SK-N-SH treated with all-trans-retinoic acid at 6 μM for 48 hours (cell line): ENCODE measurements at regions not wholly inside any gene's neighbourhood (a gene's known extent, or its start where the extent isn't known, plus 50 kb on each side); places are given as distances from the start of the nearest gene placed in this dataset.
"Not testable (repeated sequence)": the region's sequence is repeated elsewhere in the genome, so short reads cannot be mapped to it uniquely, and the experiment has no call there.

Experiments
- ARNTL ChIP-seq: fragments of 450-650 bp; formaldehyde crosslinking; IDR thresholded peaks from 2 replicates; pipeline ENCODE4 v1.5.0; 2020; ENCODE audit warnings: low read depth, mild to moderate bottlenecking, moderate library complexity, borderline replicate concordance
- CSDC2 ChIP-seq: fragments of 250-450 bp; sonication (Bioruptor Pico); IDR thresholded peaks from 2 replicates; pipeline ENCODE4 v1.5.0; 2020; ENCODE audit warnings: mild to moderate bottlenecking, moderate library complexity
- OSR1 ChIP-seq: fragments of 250-450 bp; sonication (Bioruptor Pico); IDR thresholded peaks from 2 replicates; pipeline ENCODE4 v1.8.0; 2022; ENCODE audit warnings: moderate library complexity, mild to moderate bottlenecking, inconsistent platforms
- RARB ChIP-seq: fragments of 250-450 bp; sonication (Bioruptor Pico); IDR thresholded peaks from 2 replicates; pipeline ENCODE4 v1.8.0; 2021; ENCODE audit warnings: mild to moderate bottlenecking, moderate library complexity
- SNAI2 ChIP-seq: fragments of 250-450 bp; sonication (Bioruptor Pico); IDR thresholded peaks from 2 replicates; pipeline ENCODE4 v1.5.0; 2020; ENCODE audit warnings: mild to moderate bottlenecking, moderate library complexity
- TOX ChIP-seq: fragments of 250-450 bp; sonication (Bioruptor Pico); IDR thresholded peaks from 2 replicates; pipeline ENCODE4 v1.8.0; 2021; ENCODE audit warnings: mild to moderate bottlenecking, moderate library complexity, borderline replicate concordance
- ZC3H10 ChIP-seq: fragments of 250-450 bp; sonication (Bioruptor Pico); IDR thresholded peaks from 2 replicates; pipeline ENCODE4 v1.5.1; 2021; ENCODE audit warnings: mild to moderate bottlenecking, moderate library complexity
- ZFP30 ChIP-seq: fragments of 450-650 bp; formaldehyde crosslinking; IDR thresholded peaks from 2 replicates; pipeline ENCODE4 v1.5.0; 2022; ENCODE audit warnings: mild to moderate bottlenecking, moderate library complexity
- ZNF565 ChIP-seq: fragments of 450-650 bp; formaldehyde crosslinking; conservative IDR thresholded peaks from 2 replicates; pipeline ENCODE4 v1.5.0; 2020; ENCODE audit warnings: low read depth, mild to moderate bottlenecking, moderate library complexity
- ZNF70 ChIP-seq: fragments of 450-650 bp; formaldehyde crosslinking; IDR thresholded peaks from 2 replicates; pipeline ENCODE4 v1.5.0; 2020; ENCODE audit warnings: mild to moderate bottlenecking, moderate library complexity
- TF ChIP-seq, protein P1 (sequence below): fragments of 250-450 bp; sonication (Bioruptor Pico); IDR thresholded peaks from 2 replicates; pipeline ENCODE4 v1.5.1; 2020; ENCODE audit warnings: low read depth, mild to moderate bottlenecking, moderate library complexity
- TF ChIP-seq, protein P2 (sequence below): fragments of 250-450 bp; sonication (Bioruptor Pico); IDR thresholded peaks from 2 replicates; pipeline ENCODE4 v1.8.0; 2021; ENCODE audit warnings: low read depth, mild to moderate bottlenecking, moderate library complexity, borderline replicate concordance
- TF ChIP-seq, protein P3 (sequence below): fragments of 250-450 bp; sonication (Bioruptor Pico); IDR thresholded peaks from 2 replicates; pipeline ENCODE4 v1.5.1; 2021; ENCODE audit warnings: mild to moderate bottlenecking, moderate library complexity
- TF ChIP-seq, protein P4 (sequence below): fragments of 250-450 bp; sonication (Bioruptor Pico); IDR thresholded peaks from 2 replicates; pipeline ENCODE4 v1.8.0; 2020; ENCODE audit warnings: mild to moderate bottlenecking, moderate library complexity, borderline replicate concordance

DNA sequence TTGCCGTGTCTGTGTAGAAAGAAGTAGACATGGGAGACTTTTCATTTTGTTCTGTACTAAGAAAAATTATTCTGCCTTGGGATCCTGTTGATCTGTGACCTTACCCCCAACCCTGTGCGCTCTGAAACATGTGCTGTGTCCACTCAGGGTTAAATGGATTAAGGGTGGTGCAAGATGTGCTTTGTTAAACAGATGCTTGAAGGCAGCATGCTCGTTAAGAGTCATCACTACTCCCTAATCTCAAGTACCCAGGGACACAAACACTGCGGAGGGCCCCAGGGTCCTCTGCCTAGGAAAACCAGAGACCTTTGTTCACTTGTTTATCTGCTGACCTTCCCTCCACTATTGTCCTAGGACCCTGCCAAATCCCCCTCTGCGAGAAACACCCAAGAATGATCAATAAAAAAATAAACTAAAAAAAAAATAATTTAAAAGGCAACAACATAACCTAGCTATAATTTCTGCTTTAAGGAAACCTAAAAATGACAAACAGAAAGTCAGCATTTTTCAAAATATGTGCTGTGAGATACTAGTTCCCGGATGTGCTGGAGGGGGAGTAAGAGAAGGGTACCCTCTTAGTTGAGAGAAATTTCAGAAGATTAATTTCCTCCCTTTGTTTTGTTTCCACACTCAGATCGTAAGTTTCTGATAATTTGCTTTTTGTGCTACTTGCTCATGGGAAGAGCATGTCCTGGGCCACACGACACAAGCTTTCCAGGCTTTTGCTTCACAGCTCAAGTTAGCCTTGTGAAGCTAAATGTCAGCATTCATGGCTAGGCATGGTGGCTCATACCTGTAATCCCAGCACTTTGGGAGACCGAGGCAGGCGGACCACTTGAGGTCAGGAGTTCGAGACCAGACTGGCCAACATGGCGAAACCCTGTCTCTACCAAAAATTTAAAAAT is 64.7 kb upstream of the CAPRIN1 start:
- not testable (repeated sequence) for TF ChIP-seq ZC3H10 (CRISPR knock-in tag); OSR1; ZFP30 (CRISPR knock-in tag); ARNTL (CRISPR knock-in tag); ZNF565 (CRISPR knock-in tag); RARB (CRISPR knock-in tag); TOX (CRISPR knock-in tag); SNAI2 (CRISPR knock-in tag); ZNF70 (CRISPR knock-in tag); CSDC2 (CRISPR knock-in tag)
- TF ChIP-seq, protein P1, sequence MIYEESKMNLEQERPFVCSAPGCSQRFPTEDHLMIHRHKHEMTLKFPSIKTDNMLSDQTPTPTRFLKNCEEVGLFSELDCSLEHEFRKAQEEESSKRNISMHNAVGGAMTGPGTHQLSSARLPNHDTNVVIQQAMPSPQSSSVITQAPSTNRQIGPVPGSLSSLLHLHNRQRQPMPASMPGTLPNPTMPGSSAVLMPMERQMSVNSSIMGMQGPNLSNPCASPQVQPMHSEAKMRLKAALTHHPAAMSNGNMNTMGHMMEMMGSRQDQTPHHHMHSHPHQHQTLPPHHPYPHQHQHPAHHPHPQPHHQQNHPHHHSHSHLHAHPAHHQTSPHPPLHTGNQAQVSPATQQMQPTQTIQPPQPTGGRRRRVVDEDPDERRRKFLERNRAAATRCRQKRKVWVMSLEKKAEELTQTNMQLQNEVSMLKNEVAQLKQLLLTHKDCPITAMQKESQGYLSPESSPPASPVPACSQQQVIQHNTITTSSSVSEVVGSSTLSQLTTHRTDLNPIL (CRISPR knock-in tag) = not testable (repeated sequence)
- TF ChIP-seq, protein P2, sequence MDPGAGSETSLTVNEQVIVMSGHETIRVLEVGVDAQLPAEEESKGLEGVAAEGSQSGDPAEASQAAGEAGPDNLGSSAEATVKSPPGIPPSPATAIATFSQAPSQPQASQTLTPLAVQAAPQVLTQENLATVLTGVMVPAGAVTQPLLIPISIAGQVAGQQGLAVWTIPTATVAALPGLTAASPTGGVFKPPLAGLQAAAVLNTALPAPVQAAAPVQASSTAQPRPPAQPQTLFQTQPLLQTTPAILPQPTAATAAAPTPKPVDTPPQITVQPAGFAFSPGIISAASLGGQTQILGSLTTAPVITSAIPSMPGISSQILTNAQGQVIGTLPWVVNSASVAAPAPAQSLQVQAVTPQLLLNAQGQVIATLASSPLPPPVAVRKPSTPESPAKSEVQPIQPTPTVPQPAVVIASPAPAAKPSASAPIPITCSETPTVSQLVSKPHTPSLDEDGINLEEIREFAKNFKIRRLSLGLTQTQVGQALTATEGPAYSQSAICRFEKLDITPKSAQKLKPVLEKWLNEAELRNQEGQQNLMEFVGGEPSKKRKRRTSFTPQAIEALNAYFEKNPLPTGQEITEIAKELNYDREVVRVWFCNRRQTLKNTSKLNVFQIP = not testable (repeated sequence)
- TF ChIP-seq, protein P3, sequence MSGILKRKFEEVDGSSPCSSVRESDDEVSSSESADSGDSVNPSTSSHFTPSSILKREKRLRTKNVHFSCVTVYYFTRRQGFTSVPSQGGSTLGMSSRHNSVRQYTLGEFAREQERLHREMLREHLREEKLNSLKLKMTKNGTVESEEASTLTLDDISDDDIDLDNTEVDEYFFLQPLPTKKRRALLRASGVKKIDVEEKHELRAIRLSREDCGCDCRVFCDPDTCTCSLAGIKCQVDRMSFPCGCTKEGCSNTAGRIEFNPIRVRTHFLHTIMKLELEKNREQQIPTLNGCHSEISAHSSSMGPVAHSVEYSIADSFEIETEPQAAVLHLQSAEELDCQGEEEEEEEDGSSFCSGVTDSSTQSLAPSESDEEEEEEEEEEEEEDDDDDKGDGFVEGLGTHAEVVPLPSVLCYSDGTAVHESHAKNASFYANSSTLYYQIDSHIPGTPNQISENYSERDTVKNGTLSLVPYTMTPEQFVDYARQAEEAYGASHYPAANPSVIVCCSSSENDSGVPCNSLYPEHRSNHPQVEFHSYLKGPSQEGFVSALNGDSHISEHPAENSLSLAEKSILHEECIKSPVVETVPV (CRISPR knock-in tag) = not testable (repeated sequence)
- TF ChIP-seq, protein P4, sequence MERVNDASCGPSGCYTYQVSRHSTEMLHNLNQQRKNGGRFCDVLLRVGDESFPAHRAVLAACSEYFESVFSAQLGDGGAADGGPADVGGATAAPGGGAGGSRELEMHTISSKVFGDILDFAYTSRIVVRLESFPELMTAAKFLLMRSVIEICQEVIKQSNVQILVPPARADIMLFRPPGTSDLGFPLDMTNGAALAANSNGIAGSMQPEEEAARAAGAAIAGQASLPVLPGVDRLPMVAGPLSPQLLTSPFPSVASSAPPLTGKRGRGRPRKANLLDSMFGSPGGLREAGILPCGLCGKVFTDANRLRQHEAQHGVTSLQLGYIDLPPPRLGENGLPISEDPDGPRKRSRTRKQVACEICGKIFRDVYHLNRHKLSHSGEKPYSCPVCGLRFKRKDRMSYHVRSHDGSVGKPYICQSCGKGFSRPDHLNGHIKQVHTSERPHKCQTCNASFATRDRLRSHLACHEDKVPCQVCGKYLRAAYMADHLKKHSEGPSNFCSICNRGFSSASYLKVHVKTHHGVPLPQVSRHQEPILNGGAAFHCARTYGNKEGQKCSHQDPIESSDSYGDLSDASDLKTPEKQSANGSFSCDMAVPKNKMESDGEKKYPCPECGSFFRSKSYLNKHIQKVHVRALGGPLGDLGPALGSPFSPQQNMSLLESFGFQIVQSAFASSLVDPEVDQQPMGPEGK (CRISPR knock-in tag) = not testable (repeated sequence)
